ENCODE measurements at regions not wholly inside any gene's neighbourhood (a gene's known extent, or its start where the extent isn't known, plus 50 kb on each side); places are given as distances from the start of the nearest gene placed in this dataset.

DNA sequence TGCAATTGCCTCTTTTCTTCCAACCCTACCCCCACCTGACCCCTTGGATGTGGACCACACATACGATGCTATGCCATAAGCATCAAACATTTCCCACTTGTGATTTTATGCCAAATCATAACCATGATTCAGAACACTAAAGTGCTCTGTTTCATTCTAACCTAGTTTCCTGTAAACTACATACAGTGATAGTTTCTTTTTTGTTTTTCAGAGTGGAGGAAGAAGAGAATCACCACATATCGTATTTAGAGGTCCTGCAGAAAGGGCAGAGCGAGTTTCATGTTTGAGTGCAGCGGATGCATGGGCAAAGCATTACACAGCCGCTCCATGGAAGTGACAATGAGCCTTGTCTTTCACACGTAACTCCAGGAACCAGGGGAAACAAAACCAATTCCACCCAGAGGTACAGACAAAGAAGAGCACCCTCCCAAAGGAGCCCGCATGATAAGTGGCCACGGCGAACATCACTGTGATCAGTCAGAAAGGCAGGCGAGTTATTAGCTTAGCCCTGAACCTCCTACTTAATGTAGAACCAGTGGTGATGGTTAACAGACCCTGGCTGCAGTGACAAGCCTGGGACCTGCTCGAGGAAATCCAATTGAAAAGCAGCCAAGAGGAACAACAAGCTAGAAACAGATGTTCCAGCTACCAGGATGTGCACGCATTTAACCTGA lies 64.0 kb upstream of the ZNF281 start:
- Histone ChIP-seq H3K4me1 (ENCODE audit: control insufficient read depth in 1 of 2, insufficient read depth in 2 of 2, low read length in 2 of 2) (no peaks in the 10 kb centered on the region; a peak in 1 of 4 replicates), H3K27ac (ENCODE audit: low read depth, low read length) (no peak overlapping the region), H3K9me2 (ENCODE audit: insufficient read depth) (no peaks in the 10 kb centered on the region), H3K27me3 (ENCODE audit: insufficient read depth, low read length) (no peaks in the 10 kb centered on the region), H3K9ac (ENCODE audit: low read length) (no peak overlapping the region), H3K79me2 (ENCODE audit: insufficient read depth, low read length) (no peaks in the 10 kb centered on the region), H2AFZ (ENCODE audit: low read depth, low read length, poor library complexity, severe bottlenecking) (no peak overlapping the region), H3K36me3 (ENCODE audit: control insufficient read depth in 1 of 2, insufficient read depth in 2 of 2, low read length in 2 of 2) (no peaks in the 10 kb centered on the region), H3K4me3 (replicated peaks in 1 of 2; ENCODE audit: low read depth in 1 of 2, low read length in 2 of 2) (no peak overlapping the region), H3K9me3 (ENCODE audit: control insufficient read depth in 1 of 2, insufficient read depth in 1 of 2, low read depth in 1 of 2, low read length in 2 of 2) (no peaks in the 10 kb centered on the region), H3K4me2 (ENCODE audit: low read length) (no peak overlapping the region), H4K20me1 (ENCODE audit: insufficient read depth) (no peaks in the 10 kb centered on the region)
- intact Hi-C loops (cut with micrococcal nuclease) = no loop called here
- no TSS peak for BruUV-seq (replicated peaks)
- ATAC-seq = no peak
- RAD21 ChIA-PET (ENCODE audit: low non-redundant PET in 1 of 2, low total read pairs in 2 of 2, uncharacterized antibody in 2 of 2, unreplicated experiment in 2 of 2) = no interaction called here
- POLR2A ChIA-PET = no interaction called here
- TF ChIP-seq, protein P1, sequence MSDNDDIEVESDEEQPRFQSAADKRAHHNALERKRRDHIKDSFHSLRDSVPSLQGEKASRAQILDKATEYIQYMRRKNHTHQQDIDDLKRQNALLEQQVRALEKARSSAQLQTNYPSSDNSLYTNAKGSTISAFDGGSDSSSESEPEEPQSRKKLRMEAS (IDR thresholded peaks at IDR 0.05) = no peak
- TF ChIP-seq CBX3 (IDR thresholded peaks at IDR 0.05; ENCODE audit: low read depth) = no peak
- TF ChIP-seq, protein P2, sequence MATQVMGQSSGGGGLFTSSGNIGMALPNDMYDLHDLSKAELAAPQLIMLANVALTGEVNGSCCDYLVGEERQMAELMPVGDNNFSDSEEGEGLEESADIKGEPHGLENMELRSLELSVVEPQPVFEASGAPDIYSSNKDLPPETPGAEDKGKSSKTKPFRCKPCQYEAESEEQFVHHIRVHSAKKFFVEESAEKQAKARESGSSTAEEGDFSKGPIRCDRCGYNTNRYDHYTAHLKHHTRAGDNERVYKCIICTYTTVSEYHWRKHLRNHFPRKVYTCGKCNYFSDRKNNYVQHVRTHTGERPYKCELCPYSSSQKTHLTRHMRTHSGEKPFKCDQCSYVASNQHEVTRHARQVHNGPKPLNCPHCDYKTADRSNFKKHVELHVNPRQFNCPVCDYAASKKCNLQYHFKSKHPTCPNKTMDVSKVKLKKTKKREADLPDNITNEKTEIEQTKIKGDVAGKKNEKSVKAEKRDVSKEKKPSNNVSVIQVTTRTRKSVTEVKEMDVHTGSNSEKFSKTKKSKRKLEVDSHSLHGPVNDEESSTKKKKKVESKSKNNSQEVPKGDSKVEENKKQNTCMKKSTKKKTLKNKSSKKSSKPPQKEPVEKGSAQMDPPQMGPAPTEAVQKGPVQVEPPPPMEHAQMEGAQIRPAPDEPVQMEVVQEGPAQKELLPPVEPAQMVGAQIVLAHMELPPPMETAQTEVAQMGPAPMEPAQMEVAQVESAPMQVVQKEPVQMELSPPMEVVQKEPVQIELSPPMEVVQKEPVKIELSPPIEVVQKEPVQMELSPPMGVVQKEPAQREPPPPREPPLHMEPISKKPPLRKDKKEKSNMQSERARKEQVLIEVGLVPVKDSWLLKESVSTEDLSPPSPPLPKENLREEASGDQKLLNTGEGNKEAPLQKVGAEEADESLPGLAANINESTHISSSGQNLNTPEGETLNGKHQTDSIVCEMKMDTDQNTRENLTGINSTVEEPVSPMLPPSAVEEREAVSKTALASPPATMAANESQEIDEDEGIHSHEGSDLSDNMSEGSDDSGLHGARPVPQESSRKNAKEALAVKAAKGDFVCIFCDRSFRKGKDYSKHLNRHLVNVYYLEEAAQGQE (IDR thresholded peaks at IDR 0.05; ENCODE audit: low read depth) = no peak
- no peak for TF ChIP-seq ZFX (IDR thresholded peaks at IDR 0.05)
- TF ChIP-seq EZH2 (IDR thresholded peaks at IDR 0.05) = no peak
- TF ChIP-seq CEBPB (IDR thresholded peaks at IDR 0.05; ENCODE audit: low read depth) = no peak
- TF ChIP-seq EZH2phosphoT487 (IDR thresholded peaks at IDR 0.05; ENCODE audit: borderline replicate concordance) = no peak
- TF ChIP-seq ZNF274 (IDR thresholded peaks at IDR 0.05; ENCODE audit: low read depth, low read length) = no peak
- no peak for TF ChIP-seq YY1 (IDR thresholded peaks at IDR 0.05; ENCODE audit: extremely low read depth, insufficient replicate concordance, low read depth, low read length)
- TF ChIP-seq SP1 (IDR thresholded peaks at IDR 0.05; ENCODE audit: low read depth) = no peak
- no peak for TF ChIP-seq EGR1 (IDR thresholded peaks at IDR 0.05; ENCODE audit: low read depth)
- TF ChIP-seq RAD21 (IDR thresholded peaks at IDR 0.05; ENCODE audit: low read depth) = no peak
- CTCF ChIA-PET = no interaction called here
- no peak for DNase-seq (ENCODE audit: low read depth, low spot score)

Data from HCT116 (cell line).